Peyer's patch (tissue), 4 donors: ENCODE measurements at regions not wholly inside any gene's neighbourhood (a gene's known extent, or its start where the extent isn't known, plus 50 kb on each side); places are given as distances from the start of the nearest gene placed in this dataset.

Source experiments
- POLR2A ChIP-seq, 2 donors: fragments of 450-650 bp; IDR thresholded peaks; one replicate each; pipeline ENCODE4 v1.5.1; 2017; ENCODE audit warnings: antibody characterized with exemption in 2 of 2, mild to moderate bottlenecking in 2 of 2, moderate library complexity in 2 of 2
- TF ChIP-seq, protein P1 (sequence below), 6 experiments: fragments of 450-650 bp in 4 of 6; fragments of 200-600 bp in 2 of 6; sonication (generic) in 1 of 6; IDR thresholded peaks; one replicate each; pipeline ENCODE4 v1.5.1; 2017 to 2019; ENCODE audit warnings: antibody characterized with exemption in 6 of 6, mild to moderate bottlenecking in 3 of 6, moderate library complexity in 1 of 6

DNA sequence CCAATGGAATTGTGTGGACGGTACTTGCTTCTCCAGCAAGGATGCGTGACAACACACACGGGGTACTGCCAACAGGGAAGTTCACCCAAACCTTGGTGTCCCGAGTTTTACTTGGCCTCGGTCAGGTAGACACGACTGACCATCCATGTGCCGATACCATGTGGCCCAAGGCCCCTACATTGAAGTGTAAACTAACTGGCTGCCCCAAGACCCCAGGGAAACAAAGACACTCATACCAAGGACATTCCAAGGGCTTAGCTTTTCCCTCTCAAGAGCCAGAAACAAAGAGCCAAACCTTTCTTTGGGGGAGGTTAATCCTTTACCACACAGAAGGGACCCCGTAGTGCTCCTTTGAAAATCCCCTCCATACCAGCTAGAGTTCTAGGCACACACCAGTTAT is 215.9 kb upstream of the TNRC6C start:
- TF ChIP-seq, protein P1, sequence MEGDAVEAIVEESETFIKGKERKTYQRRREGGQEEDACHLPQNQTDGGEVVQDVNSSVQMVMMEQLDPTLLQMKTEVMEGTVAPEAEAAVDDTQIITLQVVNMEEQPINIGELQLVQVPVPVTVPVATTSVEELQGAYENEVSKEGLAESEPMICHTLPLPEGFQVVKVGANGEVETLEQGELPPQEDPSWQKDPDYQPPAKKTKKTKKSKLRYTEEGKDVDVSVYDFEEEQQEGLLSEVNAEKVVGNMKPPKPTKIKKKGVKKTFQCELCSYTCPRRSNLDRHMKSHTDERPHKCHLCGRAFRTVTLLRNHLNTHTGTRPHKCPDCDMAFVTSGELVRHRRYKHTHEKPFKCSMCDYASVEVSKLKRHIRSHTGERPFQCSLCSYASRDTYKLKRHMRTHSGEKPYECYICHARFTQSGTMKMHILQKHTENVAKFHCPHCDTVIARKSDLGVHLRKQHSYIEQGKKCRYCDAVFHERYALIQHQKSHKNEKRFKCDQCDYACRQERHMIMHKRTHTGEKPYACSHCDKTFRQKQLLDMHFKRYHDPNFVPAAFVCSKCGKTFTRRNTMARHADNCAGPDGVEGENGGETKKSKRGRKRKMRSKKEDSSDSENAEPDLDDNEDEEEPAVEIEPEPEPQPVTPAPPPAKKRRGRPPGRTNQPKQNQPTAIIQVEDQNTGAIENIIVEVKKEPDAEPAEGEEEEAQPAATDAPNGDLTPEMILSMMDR (IDR thresholded peaks at IDR 0.05) = no peak
- TF ChIP-seq POLR2A (IDR thresholded peaks at IDR 0.05) = no peak
